K562 (cell line): ENCODE measurements at regions not wholly inside any gene's neighbourhood (a gene's known extent, or its start where the extent isn't known, plus 50 kb on each side); places are given as distances from the start of the nearest gene placed in this dataset.

Experiments
- ATAC-seq: fragments of 200-7000 bp; cut with Tn5 transposase; 3 replicates; pipeline ENCODE4 v1.9.1; 2020; ENCODE audit warnings: moderate library complexity
- BruUV-seq: library from RNA; stranded (reverse); fragments of 400-500 nt; replicated peaks from 2 replicates; lab custom pipeline; 2021; lab: Mats Ljungman, UMichigan
- CTCF ChIA-PET: fragments of 300-600 bp; formaldehyde crosslinking; extraction: SDS; loops from one replicate; lab custom pipeline; 2021; ENCODE audit warnings: low intra/inter-chr PET ratio; lab: Yijun Ruan, JAX
- POLR2A ChIA-PET: fragments of 300-600, 350-650 bp; sonication (Branson Sonifier 250); formaldehyde crosslinking; extraction: SDS; loops from one replicate; lab custom pipeline; 2021; ENCODE audit warnings: antibody characterized with exemption, inconsistent platforms; lab: Yijun Ruan, JAX
- DNase-seq, 4 experiments: peaks; one replicate each; pipeline versions ENCODE4 v3.0.0 to v3.0.0-alpha.2; 2011 to 2018; ENCODE audit warnings: low spot score in 3 of 4, mixed read lengths in 3 of 4; ENCODE audit errors: extremely low read depth in 1 of 4
- FAIRE-seq: peaks from 2 replicates; lab custom pipeline; 2011; peaks lifted over from hg19 to GRCh38; lab: Jason Lieb, UNC
- H2AFZ ChIP-seq: 2 replicates; pipeline ENCODE4 v1.6.0; 2011; ENCODE audit warnings: low read depth, low read length, control low read depth, inconsistent platforms
- H3K27ac ChIP-seq: fragments of 200-600 bp; 3 replicates; pipeline ENCODE4 v1.8.0; 2011; ENCODE audit warnings: low read depth, mild to moderate bottlenecking, control low read depth, inconsistent platforms, low read length, moderate library complexity, mixed read lengths; ENCODE audit errors: extremely low read depth
- H3K27me3 ChIP-seq, 2 experiments: fragments of 300-600 bp in 1 of 2; 2 replicates in 1 of 2; 3 replicates in 1 of 2; pipeline versions ENCODE4 v1.6.0 to v1.8.0; 2011; ENCODE audit warnings: inconsistent platforms in 2 of 2, low read length in 2 of 2, mild to moderate bottlenecking in 1 of 2, mixed read lengths in 1 of 2, moderate library complexity in 1 of 2; ENCODE audit not compliant: control insufficient read depth in 2 of 2, insufficient read depth in 2 of 2
- H3K36me3 ChIP-seq: fragments of 300-600 bp; 3 replicates; pipeline ENCODE4 v1.8.0; 2011; ENCODE audit warnings: mild to moderate bottlenecking, low read length, inconsistent platforms; ENCODE audit not compliant: control insufficient read depth, insufficient read depth
- H3K4me1 ChIP-seq, 2 experiments: fragments of 200-600 bp in 1 of 2; replicated peaks in 1 of 2; 2 replicates in 1 of 2; 3 replicates in 1 of 2; pipeline versions ENCODE4 v1.5.1 to v1.8.0; 2011; ENCODE audit warnings: inconsistent platforms in 2 of 2, low read length in 2 of 2, mild to moderate bottlenecking in 1 of 2, mixed read lengths in 1 of 2, moderate library complexity in 1 of 2; ENCODE audit not compliant: control insufficient read depth in 2 of 2, insufficient read depth in 2 of 2
- H3K4me2 ChIP-seq: 2 replicates; pipeline ENCODE4 v1.6.1; 2011; ENCODE audit warnings: low read length, control low read depth, inconsistent platforms, mixed read lengths; ENCODE audit not compliant: insufficient read depth
- H3K4me3 ChIP-seq: fragments of 200-600 bp; sonication (generic), shearing (Covaris generic); 2 replicates; pipeline ENCODE4 v1.5.1; 2016; ENCODE audit warnings: control low read depth, inconsistent platforms
- H3K79me2 ChIP-seq: fragments of 200-600 bp; 3 replicates; pipeline ENCODE4 v1.8.0; 2011; ENCODE audit warnings: low read length, inconsistent platforms; ENCODE audit not compliant: control insufficient read depth, insufficient read depth
- H3K9ac ChIP-seq, 2 experiments: 2 replicates each; pipeline versions ENCODE4 v1.6.0 to v1.6.1; 2011; ENCODE audit warnings: low read depth in 2 of 2, low read length in 2 of 2, control low read depth in 1 of 2, inconsistent platforms in 1 of 2, mild to moderate bottlenecking in 1 of 2, mixed read lengths in 1 of 2; ENCODE audit not compliant: insufficient read depth in 1 of 2
- H3K9me1 ChIP-seq: one replicate; pipeline ENCODE4 v1.6.0; 2011; ENCODE audit warnings: inconsistent platforms, mild to moderate bottlenecking, low read length, moderate library complexity; ENCODE audit not compliant: control insufficient read depth, insufficient read depth
- H3K9me3 ChIP-seq: replicated peaks from 2 replicates; pipeline ENCODE4 v1.5.1; 2011; ENCODE audit warnings: low read depth, low read length, inconsistent platforms; ENCODE audit not compliant: control insufficient read depth, insufficient read depth
- H4K20me1 ChIP-seq: replicated peaks from 2 replicates; pipeline ENCODE4 v1.6.1; 2011; ENCODE audit warnings: low read length, inconsistent platforms, mixed read lengths; ENCODE audit not compliant: control insufficient read depth, insufficient read depth
- E2F4 ChIP-seq: sonication (generic); formaldehyde crosslinking; IDR thresholded peaks from 2 replicates; pipeline ENCODE4 v1.8.0; 2022; ENCODE audit warnings: mild to moderate bottlenecking, low read depth, missing genetic modification reagents
- MXI1 ChIP-seq: IDR thresholded peaks from 2 replicates; pipeline ENCODE4 v1.6.1; 2011; ENCODE audit warnings: low read depth, mild to moderate bottlenecking, improper control_type of control experiment, low read length
- PHF20 ChIP-seq: fragments of 450-650 bp; IDR thresholded peaks from 2 replicates; pipeline ENCODE4 v1.6.1; 2018; ENCODE audit not compliant: partially characterized antibody
- PYGO2 ChIP-seq: fragments of 450-650 bp; IDR thresholded peaks from 2 replicates; pipeline ENCODE4 v1.6.1; 2016; ENCODE audit warnings: mild to moderate bottlenecking, missing genetic modification characterization, moderate library complexity, missing compliant biosample characterization
- XRCC4 ChIP-seq: IDR thresholded peaks from one replicate; pipeline ENCODE4 v1.6.1; 2011; ENCODE audit not compliant: insufficient read depth, insufficient read length; ENCODE audit errors: extremely low read depth
- WGBS: fragments of 100-300 bp; shearing (Covaris generic); methylation state at CpG from one replicate; pipeline ENCODE4 v1.1.6; 2016; ENCODE audit warnings: low coverage, mixed read lengths; ENCODE audit not compliant: insufficient coverage; ENCODE audit errors: missing lambda C conversion rate; 5-methylcytosine and 5-hydroxymethylcytosine counted together
- in situ Hi-C: fragments of 300-500 bp; cut with MboI; formaldehyde crosslinking; loops from 4 replicates; pipeline ENCODE4 v1.15.0; 2018; ENCODE audit warnings: inconsistent platforms, mixed read lengths
- intact Hi-C: fragments of 100-400 bp; cut with micrococcal nuclease; formaldehyde crosslinking; loops from 2 replicates; pipeline ENCODE4 v1.14.2; 2022
- TF ChIP-seq, protein P1 (sequence below), 3 experiments: IDR thresholded peaks in 2 of 3; conservative IDR thresholded peaks in 1 of 3; 2 replicates each; pipeline ENCODE4 v1.5.1; 2011 to 2012; ENCODE audit warnings: low read length in 3 of 3, mild to moderate bottlenecking in 3 of 3, control low read depth in 2 of 3, improper control_type of control experiment in 1 of 3, inconsistent platforms in 1 of 3, low read depth in 1 of 3, mixed read lengths in 1 of 3, moderate library complexity in 1 of 3; ENCODE audit not compliant: insufficient read depth in 2 of 3
- TF ChIP-seq, protein P2 (sequence below), 2 experiments: IDR thresholded peaks in 1 of 2; conservative IDR thresholded peaks in 1 of 2; 2 replicates each; pipeline ENCODE4 v1.6.1; 2016; ENCODE audit warnings: low read depth in 2 of 2, mild to moderate bottlenecking in 1 of 2, missing compliant biosample characterization in 1 of 2, missing genetic modification characterization in 1 of 2, moderate library complexity in 1 of 2

- no peak for FAIRE-seq
- TF ChIP-seq, protein P1, sequence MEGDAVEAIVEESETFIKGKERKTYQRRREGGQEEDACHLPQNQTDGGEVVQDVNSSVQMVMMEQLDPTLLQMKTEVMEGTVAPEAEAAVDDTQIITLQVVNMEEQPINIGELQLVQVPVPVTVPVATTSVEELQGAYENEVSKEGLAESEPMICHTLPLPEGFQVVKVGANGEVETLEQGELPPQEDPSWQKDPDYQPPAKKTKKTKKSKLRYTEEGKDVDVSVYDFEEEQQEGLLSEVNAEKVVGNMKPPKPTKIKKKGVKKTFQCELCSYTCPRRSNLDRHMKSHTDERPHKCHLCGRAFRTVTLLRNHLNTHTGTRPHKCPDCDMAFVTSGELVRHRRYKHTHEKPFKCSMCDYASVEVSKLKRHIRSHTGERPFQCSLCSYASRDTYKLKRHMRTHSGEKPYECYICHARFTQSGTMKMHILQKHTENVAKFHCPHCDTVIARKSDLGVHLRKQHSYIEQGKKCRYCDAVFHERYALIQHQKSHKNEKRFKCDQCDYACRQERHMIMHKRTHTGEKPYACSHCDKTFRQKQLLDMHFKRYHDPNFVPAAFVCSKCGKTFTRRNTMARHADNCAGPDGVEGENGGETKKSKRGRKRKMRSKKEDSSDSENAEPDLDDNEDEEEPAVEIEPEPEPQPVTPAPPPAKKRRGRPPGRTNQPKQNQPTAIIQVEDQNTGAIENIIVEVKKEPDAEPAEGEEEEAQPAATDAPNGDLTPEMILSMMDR (IDR thresholded peaks at IDR 0.05 in 2 of 3, conservative IDR thresholded peaks at IDR 0.05 in 1 of 3; ENCODE audit: insufficient read depth in 2 of 3, low read depth in 1 of 3, low read length in 3 of 3): no peak
- no peak for TF ChIP-seq XRCC4
- no peak for TF ChIP-seq PHF20
- TF ChIP-seq MXI1: no peak
- no peak for TF ChIP-seq PYGO2
- TF ChIP-seq, protein P2, sequence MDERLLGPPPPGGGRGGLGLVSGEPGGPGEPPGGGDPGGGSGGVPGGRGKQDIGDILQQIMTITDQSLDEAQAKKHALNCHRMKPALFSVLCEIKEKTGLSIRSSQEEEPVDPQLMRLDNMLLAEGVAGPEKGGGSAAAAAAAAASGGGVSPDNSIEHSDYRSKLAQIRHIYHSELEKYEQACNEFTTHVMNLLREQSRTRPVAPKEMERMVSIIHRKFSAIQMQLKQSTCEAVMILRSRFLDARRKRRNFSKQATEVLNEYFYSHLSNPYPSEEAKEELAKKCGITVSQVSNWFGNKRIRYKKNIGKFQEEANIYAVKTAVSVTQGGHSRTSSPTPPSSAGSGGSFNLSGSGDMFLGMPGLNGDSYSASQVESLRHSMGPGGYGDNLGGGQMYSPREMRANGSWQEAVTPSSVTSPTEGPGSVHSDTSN (CRISPR knock-in tag; IDR thresholded peaks at IDR 0.05; ENCODE audit: low read depth): no peak
- TF ChIP-seq, protein P2 (tag; conservative IDR thresholded peaks at IDR 0.05; ENCODE audit: low read depth): no peak
- TF ChIP-seq E2F4 (CRISPR knock-in tag): no peak
Observed at GRCh38 chr16:86390335-86390734, 120.0 kb upstream of the FOXF1 start.

More at GRCh38 chr16:86390335-86390734, 120.0 kb upstream of the FOXF1 start:
- H3K9me3 ChIP-seq: no peaks in the 10 kb centered on the region
- no peak overlapping the region for H3K4me3 ChIP-seq
- DNase-seq (no peak), ATAC-seq (no peak)
- H4K20me1 ChIP-seq: no peaks in the 10 kb centered on the region
- H3K79me2 ChIP-seq: no peaks in the 10 kb centered on the region
- 0% methylated on average over 1 of the region's 1 CpG for WGBS
- intact Hi-C loops (no loop called here), in situ Hi-C loops (no loop called here)
- ChIA-PET POLR2A (interaction anchor here (1.8 kb wide), 1 partner anchor 11 kb away, joined by 4 read pairs; no protein-coding TSS in a partner anchor), CTCF (no interaction called here)
- no peaks in the 10 kb centered on the region for H3K36me3 ChIP-seq
- H3K4me2 ChIP-seq: no peak overlapping the region
- no peaks in the 10 kb centered on the region for H3K4me1 ChIP-seq
- no TSS peak for BruUV-seq
- no peak overlapping the region for H3K27ac ChIP-seq
- no peaks in the 10 kb centered on the region for H3K9me1 ChIP-seq
- H2AFZ ChIP-seq: no peak overlapping the region
- peaks cover 20 to 44% of the 10 kb centered on the region in 2 experiments for H3K27me3 ChIP-seq
- no peak overlapping the region for H3K9ac ChIP-seq
